T-cell (primary cell): ENCODE measurements at regions not wholly inside any gene's neighbourhood (a gene's known extent, or its start where the extent isn't known, plus 50 kb on each side); places are given as distances from the start of the nearest gene placed in this dataset.

ENCODE experiments used
- ATAC-seq, 4 experiments: fragments of 200-7000 bp in 3 of 4; fragments of 150-1000 bp in 1 of 4; cut with Tn5 transposase; replicated peaks in 1 of 4; 1 replicate in 3 of 4; 2 replicates in 1 of 4; pipeline ENCODE4 v1.10.0; 2021; ENCODE audit warnings: moderate library complexity in 3 of 4, mild to moderate bottlenecking in 2 of 4, moderate number of reproducible peaks in 1 of 4
- CTCF ChIA-PET, 2 donors: fragments of 300-600 bp; sonication (Branson Sonifier 250); formaldehyde crosslinking; loops; one replicate each; lab custom pipeline; 2022; ENCODE audit warnings: antibody characterized with exemption in 2 of 2; lab: Charles Lee
- POLR2A ChIA-PET, 2 donors: fragments of 300-600 bp; sonication (Branson Sonifier 250); formaldehyde crosslinking; loops; one replicate each; lab custom pipeline; 2022; ENCODE audit warnings: antibody characterized with exemption in 2 of 2; lab: Charles Lee
- DNase-seq, 35 experiments: peaks; one replicate each; pipeline versions ENCODE4 v3.0.0 to v3.0.0-alpha.2; 2013 to 2023
- H3K27ac ChIP-seq: one replicate; pipeline ENCODE4 v1.5.1; 2013; ENCODE audit warnings: low read length
- H3K27me3 ChIP-seq, 2 experiments: replicated peaks in 1 of 2; 1 replicate in 1 of 2; 2 replicates in 1 of 2; pipeline versions ENCODE4 v1.6.1 to v1.7.0; 2013; ENCODE audit warnings: low read length in 1 of 2, mixed read lengths in 1 of 2; ENCODE audit not compliant: control insufficient read depth in 2 of 2, insufficient read depth in 2 of 2; ENCODE audit errors: extremely low read depth in 1 of 2
- H3K36me3 ChIP-seq, 2 donors: 1 replicate in 1 of 2; 2 replicates in 1 of 2; pipeline versions ENCODE4 v1.6.1 to v1.7.0; 2013; ENCODE audit warnings: low read length in 1 of 2; ENCODE audit not compliant: control insufficient read depth in 2 of 2, insufficient read depth in 1 of 2; ENCODE audit errors: extremely low read depth in 1 of 2
- H3K4me1 ChIP-seq, 2 experiments: 1 replicate in 1 of 2; 2 replicates in 1 of 2; pipeline versions ENCODE4 v1.6.1 to v1.7.0; 2013; ENCODE audit warnings: low read length in 2 of 2, mixed read lengths in 1 of 2; ENCODE audit not compliant: insufficient read depth in 2 of 2, control insufficient read depth in 1 of 2; ENCODE audit errors: extremely low read depth in 1 of 2
- H3K4me3 ChIP-seq, 2 donors: 1 replicate in 1 of 2; 2 replicates in 1 of 2; pipeline versions ENCODE4 v1.5.1 to v1.7.0; 2013; ENCODE audit warnings: mild to moderate bottlenecking in 2 of 2, low read length in 1 of 2, moderate library complexity in 1 of 2; ENCODE audit not compliant: control insufficient read depth in 1 of 2; ENCODE audit errors: extremely low read depth in 1 of 2
- H3K9me3 ChIP-seq: 2 replicates; pipeline ENCODE4 v1.7.0; 2013
- H3K27ac Mint-ChIP-seq, 2 donors: one replicate each; pipeline ENCODE4 v1.8.0; 2020 to 2021; ENCODE audit warnings: mild to moderate bottlenecking in 2 of 2, mixed read lengths in 2 of 2
- H3K27me3 Mint-ChIP-seq, 2 donors: one replicate each; pipeline ENCODE4 v1.8.0; 2021 to 2022; ENCODE audit warnings: mixed read lengths in 2 of 2
- H3K36me3 Mint-ChIP-seq: one replicate; pipeline ENCODE4 v1.8.0; 2021; ENCODE audit warnings: mixed read lengths
- H3K4me1 Mint-ChIP-seq, 3 donors: one replicate each; pipeline ENCODE4 v1.8.0; 2020 to 2022; ENCODE audit warnings: mixed read lengths in 3 of 3, mild to moderate bottlenecking in 1 of 3
- H3K4me3 Mint-ChIP-seq, 3 donors: one replicate each; pipeline ENCODE4 v1.8.0; 2020 to 2022; ENCODE audit warnings: mild to moderate bottlenecking in 3 of 3, mixed read lengths in 3 of 3, moderate library complexity in 3 of 3
- H3K9me3 Mint-ChIP-seq, 3 donors: one replicate each; pipeline ENCODE4 v1.8.0; 2020 to 2022; ENCODE audit warnings: mixed read lengths in 3 of 3
- WGBS: methylation state at CpG from one replicate; pipeline ENCODE4 v1.1.5; 2013; ENCODE audit warnings: missing lambda C conversion rate; ENCODE audit not compliant: insufficient coverage; 5-methylcytosine and 5-hydroxymethylcytosine counted together

DNA sequence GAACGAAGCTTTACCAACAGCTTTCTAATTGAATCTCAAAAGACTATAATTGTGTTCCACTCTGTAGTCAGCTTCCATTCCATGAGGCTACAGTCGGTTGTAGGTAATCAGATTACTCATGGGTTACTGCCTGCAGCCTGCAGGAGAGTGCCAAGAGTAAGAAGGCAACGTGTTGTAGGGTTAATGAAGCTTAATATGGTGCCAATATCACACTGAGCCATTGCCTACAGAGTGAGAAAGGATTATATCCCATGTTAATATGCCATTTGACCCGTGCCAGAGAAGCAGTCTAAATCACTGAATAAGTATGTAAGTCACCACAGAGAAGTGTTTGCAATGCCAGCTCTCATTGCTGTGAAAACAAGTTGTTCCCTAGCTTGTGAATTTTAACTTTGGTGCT, 734.5 kb upstream of the ACVR2A start:
- no peak for ATAC-seq
- Mint-ChIP-seq H3K4me1 (peaks cover 0 to under 1% (median 0%) of the 10 kb centered on the region in 3 donors), H3K36me3 (no peaks in the 10 kb centered on the region), H3K4me3 (no peak overlapping the region), H3K27me3 (no peaks in the 10 kb centered on the region), H3K27ac (no peak overlapping the region), H3K9me3 (no peaks in the 10 kb centered on the region)
- H3K4me3 ChIP-seq = no peak overlapping the region
- no peaks in the 10 kb centered on the region for H3K9me3 ChIP-seq
- DNase-seq = no peak
- no peaks in the 10 kb centered on the region for H3K27me3 ChIP-seq
- POLR2A ChIA-PET = interaction anchor here in 1 of 2 donors (0.7 kb wide), 1 partner anchor 15 kb away, joined by 3 read pairs; no protein-coding TSS in a partner anchor
- H3K36me3 ChIP-seq = no peaks in the 10 kb centered on the region
- H3K4me1 ChIP-seq = no peaks in the 10 kb centered on the region
- no peak overlapping the region for H3K27ac ChIP-seq
- CTCF ChIA-PET = no interaction called here
- WGBS = 38% methylated on average over 3 of the region's 4 CpGs

DNA sequence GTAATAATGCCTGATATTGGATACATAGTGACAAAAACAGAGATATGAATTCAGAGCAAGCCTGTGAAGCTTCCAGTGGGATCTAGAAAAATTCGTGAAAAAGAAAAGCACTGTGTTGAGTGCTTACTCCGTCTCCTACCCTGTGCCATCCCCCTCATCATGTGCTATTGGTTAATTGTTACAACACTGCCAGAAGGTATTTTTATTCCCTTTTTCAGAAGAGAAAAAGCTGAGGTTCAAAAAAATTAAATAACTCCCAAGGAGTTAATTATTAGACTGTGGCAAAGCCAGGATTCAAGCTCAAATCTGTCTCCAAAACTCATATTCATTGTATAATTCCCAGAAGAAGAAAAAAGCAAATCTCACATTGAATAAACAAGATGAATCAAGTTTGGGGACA, 735.5 kb upstream of the ACVR2A start:
- Mint-ChIP-seq H3K36me3 (no peaks in the 10 kb centered on the region), H3K4me1 (peaks cover 0 to 6% (median 2%) of the 10 kb centered on the region in 3 donors), H3K4me3 (no peak overlapping the region), H3K27ac (no peak overlapping the region), H3K9me3 (no peaks in the 10 kb centered on the region), H3K27me3 (no peaks in the 10 kb centered on the region)
- Histone ChIP-seq H3K27me3 (no peaks in the 10 kb centered on the region), H3K9me3 (no peaks in the 10 kb centered on the region), H3K27ac (no peak overlapping the region), H3K36me3 (no peaks in the 10 kb centered on the region), H3K4me1 (no peaks in the 10 kb centered on the region), H3K4me3 (no peak overlapping the region)
- ATAC-seq = no peak
- CTCF ChIA-PET = no interaction called here
- 100% methylated on average over 1 of the region's 2 CpGs for WGBS
- POLR2A ChIA-PET = no interaction called here
- DNase-seq = no peak

DNA sequence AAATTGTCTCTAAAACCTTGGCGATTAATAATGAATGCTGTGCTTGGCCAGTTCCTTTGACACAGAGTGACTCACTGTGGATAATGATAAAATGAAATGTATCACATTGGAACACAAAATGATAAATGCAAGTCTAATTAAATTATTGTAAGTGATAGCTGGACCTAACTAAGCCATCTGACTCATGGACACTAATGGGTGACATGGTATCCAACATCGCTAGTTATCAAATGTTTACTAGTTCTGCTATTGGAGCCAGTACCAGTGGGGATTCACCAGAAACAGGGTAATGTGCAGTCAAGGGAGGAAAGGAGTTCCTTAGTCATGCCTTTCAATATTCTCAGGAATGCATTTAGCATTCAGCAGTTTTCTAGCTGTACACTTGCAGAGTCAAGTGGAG, 736.3 kb upstream of the ACVR2A start:
- H3K36me3 Mint-ChIP-seq = no peaks in the 10 kb centered on the region
- H3K27me3 Mint-ChIP-seq = no peaks in the 10 kb centered on the region
- peaks cover 0 to 6% (median 2%) of the 10 kb centered on the region in 3 donors for H3K4me1 Mint-ChIP-seq
- DNase-seq (no peak), ATAC-seq (no peak)
- no peaks in the 10 kb centered on the region for H3K36me3 ChIP-seq
- no peaks in the 10 kb centered on the region for H3K9me3 ChIP-seq
- ChIA-PET CTCF (no interaction called here), POLR2A (interaction anchor here in 1 of 2 donors (0.6 kb wide), 1 partner anchor 560 kb away, joined by 4 read pairs; no protein-coding TSS in a partner anchor)
- no peak overlapping the region for H3K27ac Mint-ChIP-seq
- H3K4me3 Mint-ChIP-seq = no peak overlapping the region
- H3K4me3 ChIP-seq = no peak overlapping the region
- H3K27ac ChIP-seq = no peak overlapping the region
- WGBS = 67% methylated on average over 1 of the region's 2 CpGs
- no peaks in the 10 kb centered on the region for H3K4me1 ChIP-seq
- H3K9me3 Mint-ChIP-seq = no peaks in the 10 kb centered on the region
- no peaks in the 10 kb centered on the region for H3K27me3 ChIP-seq

DNA sequence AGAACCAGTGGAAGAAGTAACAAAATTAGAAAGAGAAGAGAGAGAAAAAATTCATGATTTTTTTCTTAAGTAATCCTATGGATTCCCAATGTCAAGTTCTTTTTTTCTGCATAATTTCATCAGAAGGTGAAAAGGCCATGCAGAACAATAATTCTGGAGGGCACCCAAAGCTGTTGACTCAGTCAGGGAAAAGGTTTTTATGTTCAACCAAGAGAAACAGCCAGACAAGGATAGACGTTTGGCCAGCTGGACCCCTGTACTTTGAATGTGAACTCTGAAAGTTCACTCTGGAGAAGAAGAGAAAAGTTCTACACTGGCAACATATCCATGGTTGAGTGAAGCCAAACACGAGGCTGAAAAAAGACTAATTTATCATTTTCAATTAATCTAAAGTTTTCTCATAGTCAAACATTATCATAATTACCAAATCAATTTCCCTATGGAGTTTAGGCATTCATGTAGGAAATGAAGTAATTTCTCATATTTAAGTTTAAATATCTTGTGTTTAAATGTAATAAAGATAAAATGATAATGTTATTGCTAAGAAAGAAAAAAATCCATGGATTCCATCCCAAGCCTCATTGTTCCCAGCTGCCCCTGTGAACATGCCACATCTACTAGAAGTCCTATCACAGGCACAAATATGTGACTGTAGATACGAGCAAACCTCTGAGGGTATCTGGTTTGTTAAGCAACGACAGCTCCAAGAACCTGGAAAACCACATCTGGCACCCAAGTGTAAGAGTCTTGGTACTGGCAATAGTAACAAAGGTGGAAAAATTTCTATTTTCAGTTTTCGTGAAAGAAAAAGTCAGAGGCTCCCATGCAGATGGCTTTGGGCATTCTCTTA, 742.7 kb upstream of the ACVR2A start:
- Mint-ChIP-seq H3K36me3 (no peaks in the 10 kb centered on the region), H3K9me3 (no peaks in the 10 kb centered on the region), H3K27me3 (peaks cover 2 to 3% of the 10 kb centered on the region in 2 donors), H3K4me1 (peaks cover 0 to 6% (median 2%) of the 10 kb centered on the region in 3 donors), H3K27ac (no peak overlapping the region), H3K4me3 (no peak overlapping the region)
- H3K4me3 ChIP-seq = no peak overlapping the region
- H3K27me3 ChIP-seq = no peaks in the 10 kb centered on the region
- CTCF ChIA-PET = no interaction called here
- no peaks in the 10 kb centered on the region for H3K4me1 ChIP-seq
- no peak overlapping the region for H3K27ac ChIP-seq
- POLR2A ChIA-PET = interaction anchor here in 1 of 2 donors (0.6 kb wide), 1 partner anchor 728 kb away, joined by 4 read pairs; no protein-coding TSS in a partner anchor
- ATAC-seq (no peak), DNase-seq (no peak)
- no peaks in the 10 kb centered on the region for H3K36me3 ChIP-seq
- 83% methylated on average over 1 of the region's 5 CpGs for WGBS
- no peaks in the 10 kb centered on the region for H3K9me3 ChIP-seq

DNA sequence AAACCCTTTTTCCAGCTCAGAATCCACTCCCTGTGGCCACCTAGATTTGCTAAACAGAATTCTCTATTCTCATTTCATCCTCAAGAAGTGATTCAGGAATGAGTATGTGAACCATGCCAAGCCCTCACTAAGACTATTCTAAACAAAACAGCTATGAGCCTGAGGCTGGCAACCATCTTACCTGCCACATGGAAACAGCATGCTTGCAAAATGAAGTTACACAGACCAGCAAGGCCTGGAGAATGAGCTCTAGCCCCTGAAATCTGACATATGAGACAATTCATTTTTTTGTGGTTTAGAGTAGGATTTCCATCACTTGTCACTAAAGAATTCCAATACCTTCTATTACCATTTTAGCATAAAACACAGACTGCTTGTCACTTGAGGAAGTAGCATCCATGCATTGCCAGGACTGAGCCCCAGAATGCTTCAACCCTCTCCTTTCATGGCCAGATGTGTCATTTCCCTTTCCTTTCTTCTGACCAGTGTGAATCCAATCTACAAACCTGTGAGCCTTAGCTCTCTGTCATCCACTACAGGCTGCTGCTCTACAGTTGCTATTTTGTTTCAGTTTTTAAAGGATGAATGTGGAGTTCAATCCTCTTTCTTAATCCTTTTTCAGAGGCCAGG, 744.3 kb upstream of the ACVR2A start:
- H3K27ac Mint-ChIP-seq = no peak overlapping the region
- POLR2A ChIA-PET = interaction anchor here in 1 of 2 donors (0.7 kb wide), 1 partner anchor 561 kb away, joined by 4 read pairs; no protein-coding TSS in a partner anchor
- no peaks in the 10 kb centered on the region for H3K36me3 Mint-ChIP-seq
- CTCF ChIA-PET = no interaction called here
- ATAC-seq (no peak), DNase-seq (no peak)
- H3K4me1 Mint-ChIP-seq = peaks cover 0 to 6% (median 2%) of the 10 kb centered on the region in 3 donors
- H3K9me3 Mint-ChIP-seq = no peaks in the 10 kb centered on the region
- no peak overlapping the region for H3K4me3 Mint-ChIP-seq
- H3K9me3 ChIP-seq = no peaks in the 10 kb centered on the region
- H3K36me3 ChIP-seq = no peaks in the 10 kb centered on the region
- peaks cover 2 to 3% of the 10 kb centered on the region in 2 donors for H3K27me3 Mint-ChIP-seq
- H3K27ac ChIP-seq = no peak overlapping the region
- no peak overlapping the region for H3K4me3 ChIP-seq
- H3K27me3 ChIP-seq = no peaks in the 10 kb centered on the region
- H3K4me1 ChIP-seq = no peaks in the 10 kb centered on the region

DNA sequence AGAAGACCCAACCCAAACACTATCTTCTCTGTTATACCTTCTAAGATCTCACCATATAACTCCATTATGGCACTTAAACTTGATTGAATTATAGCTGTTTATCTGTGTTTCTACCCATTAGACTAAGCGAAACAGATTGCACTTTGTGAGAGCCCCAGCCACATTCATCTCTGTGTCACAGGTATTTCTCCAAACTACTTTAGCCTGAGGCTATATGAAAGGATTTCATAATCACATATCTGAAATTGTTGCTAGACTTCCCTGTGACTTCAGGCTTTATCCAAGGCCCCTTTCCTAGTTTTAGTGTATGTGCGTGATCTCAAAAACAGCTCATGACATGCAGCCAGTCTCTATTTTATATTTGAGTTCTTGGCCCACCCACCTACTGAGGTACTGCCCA, 745.0 kb upstream of the ACVR2A start:
- ATAC-seq (no peak), DNase-seq (no peak)
- Histone ChIP-seq H3K27ac (no peak overlapping the region), H3K4me1 (no peaks in the 10 kb centered on the region), H3K9me3 (no peaks in the 10 kb centered on the region), H3K36me3 (no peaks in the 10 kb centered on the region), H3K27me3 (no peaks in the 10 kb centered on the region), H3K4me3 (no peak overlapping the region)
- Mint-ChIP-seq H3K9me3 (no peaks in the 10 kb centered on the region), H3K4me1 (peaks cover 0 to 2% (median 0%) of the 10 kb centered on the region in 3 donors), H3K4me3 (no peak overlapping the region), H3K27ac (no peak overlapping the region), H3K27me3 (peaks cover 3% of the 10 kb centered on the region in 2 donors), H3K36me3 (no peaks in the 10 kb centered on the region)
- POLR2A ChIA-PET = interaction anchor here in 1 of 2 donors (0.7 kb wide), 1 partner anchor 560 kb away, joined by 4 read pairs; no protein-coding TSS in a partner anchor
- CTCF ChIA-PET = interaction anchor here in 1 of 2 donors (1.0 kb wide), 1 partner anchor 52 kb away, joined by 4 read pairs; no protein-coding TSS in a partner anchor
- WGBS = no CpG with 5 or more reads among the region's 2 CpGs
